ENCODE measurements at regions not wholly inside any gene's neighbourhood (a gene's known extent, or its start where the extent isn't known, plus 50 kb on each side); places are given as distances from the start of the nearest gene placed in this dataset.

GRCh38 chr2:163417596-163418337, 318.0 kb downstream of the FIGN start:
- TF ChIP-seq CTCF (conservative IDR thresholded peaks at IDR 0.05): no peak
- Mint-ChIP-seq H3K27me3 (ENCODE audit: low read depth) (no peaks in the 10 kb centered on the region), H3K4me1 (no peaks in the 10 kb centered on the region), H3K27ac (ENCODE audit: unreplicated experiment) (no peak overlapping the region), H3K9me3 (peaks cover 3% of the 10 kb centered on the region), H3K4me3 (no peak overlapping the region), H3K36me3 (ENCODE audit: low read depth) (no peaks in the 10 kb centered on the region)
- DNase-seq (ENCODE audit: low read depth, low spot score): no peak

GRCh38 chr2:163414121-163414520, 321.7 kb downstream of the FIGN start:
- Mint-ChIP-seq H3K36me3 (ENCODE audit: low read depth) (no peaks in the 10 kb centered on the region), H3K4me1 (no peaks in the 10 kb centered on the region), H3K27ac (ENCODE audit: unreplicated experiment) (no peak overlapping the region), H3K4me3 (no peak overlapping the region), H3K9me3 (peaks cover 5% of the 10 kb centered on the region), H3K27me3 (ENCODE audit: low read depth) (no peaks in the 10 kb centered on the region)
- DNase-seq (ENCODE audit: low read depth, low spot score): no peak
- TF ChIP-seq CTCF (conservative IDR thresholded peaks at IDR 0.05): no peak

GRCh38 chr2:163407296-163407695, 328.5 kb downstream of the FIGN start:
- no peaks in the 10 kb centered on the region for H3K36me3 Mint-ChIP-seq (ENCODE audit: low read depth)
- H3K4me3 Mint-ChIP-seq: no peak overlapping the region
- DNase-seq (ENCODE audit: low read depth, low spot score): no peak
- no peaks in the 10 kb centered on the region for H3K27me3 Mint-ChIP-seq (ENCODE audit: low read depth)
- H3K9me3 Mint-ChIP-seq: peaks cover 4% of the 10 kb centered on the region
- no peak overlapping the region for H3K27ac Mint-ChIP-seq (ENCODE audit: unreplicated experiment)
- H3K4me1 Mint-ChIP-seq: no peaks in the 10 kb centered on the region
- TF ChIP-seq CTCF (conservative IDR thresholded peaks at IDR 0.05): no peak

- Mint-ChIP-seq H3K27me3 (ENCODE audit: low read depth) (no peaks in the 10 kb centered on the region), H3K9me3 (peaks cover 4% of the 10 kb centered on the region), H3K4me3 (no peak overlapping the region), H3K4me1 (no peaks in the 10 kb centered on the region), H3K27ac (ENCODE audit: unreplicated experiment) (no peak overlapping the region), H3K36me3 (ENCODE audit: low read depth) (no peaks in the 10 kb centered on the region)
- no peak for TF ChIP-seq CTCF (conservative IDR thresholded peaks at IDR 0.05)
- DNase-seq (ENCODE audit: low read depth, low spot score): no peak
Observed at GRCh38 chr2:163405298-163405697, 330.5 kb downstream of the FIGN start.

- H3K4me3 Mint-ChIP-seq: no peak overlapping the region
- no peak overlapping the region for H3K27ac Mint-ChIP-seq (ENCODE audit: unreplicated experiment)
- DNase-seq (ENCODE audit: low read depth, low spot score): no peak
- TF ChIP-seq CTCF (conservative IDR thresholded peaks at IDR 0.05): no peak
- no peaks in the 10 kb centered on the region for H3K9me3 Mint-ChIP-seq
- H3K27me3 Mint-ChIP-seq (ENCODE audit: low read depth): no peaks in the 10 kb centered on the region
- H3K36me3 Mint-ChIP-seq (ENCODE audit: low read depth): no peaks in the 10 kb centered on the region
- no peaks in the 10 kb centered on the region for H3K4me1 Mint-ChIP-seq
Observed at GRCh38 chr2:163401481-163401880, 334.3 kb downstream of the FIGN start.
